NCI-H526 treated with DMSO at 0.1 percent for 48 hours (cell line): ENCODE measurements at regions not wholly inside any gene's neighbourhood (a gene's known extent, or its start where the extent isn't known, plus 50 kb on each side); places are given as distances from the start of the nearest gene placed in this dataset.

ENCODE experiments used
- DNase-seq: peaks from one replicate; lab custom pipeline; 2025; lab: John Stamatoyannopoulos, UW

DNA sequence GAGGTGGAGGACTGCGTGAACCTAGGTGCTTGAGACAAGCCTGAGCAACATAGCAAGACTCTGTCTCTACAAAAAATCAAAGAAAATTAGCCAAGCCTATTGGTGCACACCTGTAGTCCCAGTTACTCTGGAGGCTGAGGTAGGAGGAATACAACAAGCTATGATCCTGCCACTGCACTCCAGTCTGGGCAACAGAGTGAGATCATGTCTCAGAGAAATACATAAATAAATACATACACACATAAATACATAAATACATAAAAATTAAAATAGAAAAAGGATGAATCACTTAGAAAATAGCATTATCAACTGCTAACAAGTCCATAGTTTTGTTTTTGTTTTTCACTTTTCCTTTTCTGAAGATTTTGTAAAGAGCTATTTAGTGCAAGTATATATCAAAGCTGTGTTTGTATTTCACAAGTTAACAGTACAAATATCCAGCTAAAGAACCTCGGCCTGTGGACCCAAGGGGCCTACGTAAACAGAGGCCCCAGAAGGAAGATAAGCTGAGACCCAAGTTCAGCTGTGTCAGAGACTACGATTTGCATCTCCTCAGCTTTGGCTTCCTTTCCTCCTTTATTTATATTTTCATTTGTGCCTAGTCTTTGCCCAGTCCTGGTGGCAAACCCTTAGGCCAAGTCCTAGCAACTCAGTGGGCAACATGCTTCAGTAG lies 67.1 kb upstream of the ROBO2 start:
- DNase-seq: no peak

DNA sequence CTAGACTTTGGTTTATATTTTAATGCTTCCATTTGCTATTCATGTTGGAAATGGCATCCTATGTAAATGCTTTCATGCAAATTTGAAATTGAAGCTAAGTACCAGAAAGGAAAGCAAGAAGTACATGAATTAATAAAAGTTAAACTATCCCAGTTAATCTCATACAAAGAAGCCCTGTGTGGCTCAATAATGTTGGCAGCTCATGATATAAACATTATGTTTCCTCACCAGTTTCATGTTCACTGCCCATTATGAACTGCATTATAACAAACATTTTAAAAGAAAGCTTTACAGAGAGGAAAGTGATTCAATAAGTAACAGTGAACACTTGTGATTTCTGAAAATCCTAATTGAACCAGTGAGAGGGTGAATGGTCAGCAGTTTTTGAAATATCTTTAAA lies 62.9 kb upstream of the ROBO2 start:
- no peak for DNase-seq

GRCh38 chr3:76985645-76986044 lies 54.3 kb upstream of the ROBO2 start:
- no peak for DNase-seq

DNA sequence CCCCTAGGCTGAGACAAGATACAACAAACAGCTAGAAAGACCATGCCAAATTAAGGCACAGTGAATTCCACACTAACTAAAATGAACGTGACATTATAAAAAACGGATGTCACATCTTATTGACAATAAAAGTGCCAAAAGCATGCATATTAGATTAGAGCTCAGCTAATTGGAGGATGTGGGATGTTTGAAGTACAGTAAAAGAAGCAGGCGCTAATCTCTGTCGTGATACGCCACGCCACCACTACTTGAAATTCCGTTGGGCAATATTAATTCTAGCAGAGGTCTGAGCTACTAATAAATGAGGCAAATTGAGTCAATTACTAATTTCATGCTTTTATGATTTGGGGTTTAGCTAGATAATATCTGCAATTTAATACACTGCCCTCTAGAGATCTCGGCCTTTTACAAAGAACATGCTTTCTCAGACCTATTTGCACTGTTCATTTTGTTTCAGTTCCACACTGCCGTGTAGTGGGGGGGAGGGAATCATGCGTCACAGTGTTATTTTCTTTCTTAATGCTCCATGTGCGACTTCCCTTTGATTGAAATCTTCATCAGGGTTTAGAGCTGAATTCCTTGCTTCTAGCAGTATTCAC lies 52.9 kb upstream of the ROBO2 start:
- DNase-seq: no peak
